ENCODE measurements at regions not wholly inside any gene's neighbourhood (a gene's known extent, or its start where the extent isn't known, plus 50 kb on each side); places are given as distances from the start of the nearest gene placed in this dataset.

GRCh38 chr12:77387214-77387613 lies 321.8 kb upstream of the E2F7 start:
- Histone ChIP-seq H3K4me2 (ENCODE audit: control insufficient read depth, insufficient read depth) (no peak overlapping the region), H3K4me1 (ENCODE audit: control insufficient read depth, insufficient read depth, low read length) (no peaks in the 10 kb centered on the region), H4K20me1 (ENCODE audit: control insufficient read depth, insufficient read depth) (no peaks in the 10 kb centered on the region), H3K27ac (ENCODE audit: control insufficient read depth, insufficient read depth) (no peak overlapping the region), H3K9me3 (replicated peaks; ENCODE audit: control insufficient read depth, insufficient read depth, low read length) (no peaks in the 10 kb centered on the region), H3K4me3 (no peak overlapping the region), H3K9ac (ENCODE audit: control insufficient read depth, insufficient read depth, low read length) (no peak overlapping the region), H3K79me2 (ENCODE audit: control insufficient read depth, insufficient read depth, low read length) (no peaks in the 10 kb centered on the region), H3K36me3 (ENCODE audit: control insufficient read depth in 2 of 2, insufficient read depth in 2 of 2, low read length in 1 of 2) (no peaks in the 10 kb centered on the region), H2AFZ (ENCODE audit: control insufficient read depth, low read depth, low read length) (no peak overlapping the region), H3K27me3 (replicated peaks in 1 of 2; ENCODE audit: control insufficient read depth in 2 of 2, insufficient read depth in 2 of 2, low read length in 1 of 2) (no peaks in the 10 kb centered on the region)
- TF ChIP-seq ZSCAN29 (IDR thresholded peaks at IDR 0.05) (no peak), BCL11A (IDR thresholded peaks at IDR 0.05; ENCODE audit: low read depth, low read length) (no peak), RBBP5 (conservative IDR thresholded peaks at IDR 0.05) (no peak), EP300 (IDR thresholded peaks at IDR 0.05; ENCODE audit: borderline replicate concordance in 1 of 2, control insufficient read depth in 1 of 2, low read depth in 2 of 2, low read length in 2 of 2) (no peak), PBX3 (IDR thresholded peaks at IDR 0.05; ENCODE audit: insufficient replicate concordance, low read depth, low read length) (no peak), RUNX3 (IDR thresholded peaks at IDR 0.05; ENCODE audit: low read length) (no peak), NFIC (IDR thresholded peaks at IDR 0.05; ENCODE audit: low read depth, low read length) (no peak), PML (IDR thresholded peaks at IDR 0.05; ENCODE audit: low read length) (no peak), PAX8 (IDR thresholded peaks at IDR 0.05) (no peak), HDAC6 (IDR thresholded peaks at IDR 0.05; ENCODE audit: unreplicated experiment) (no peak), JUND (IDR thresholded peaks at IDR 0.05; ENCODE audit: low read depth, low read length) (no peak), HDAC2 (IDR thresholded peaks at IDR 0.05) (no peak), GABPA (IDR thresholded peaks at IDR 0.05; ENCODE audit: low read depth) (no peak), ATF2 (IDR thresholded peaks at IDR 0.05; ENCODE audit: low read length) (no peak), KAT2A (conservative IDR thresholded peaks at IDR 0.05; ENCODE audit: control insufficient read depth, low read depth, low read length) (no peak), MEF2B (IDR thresholded peaks at IDR 0.05; ENCODE audit: partially characterized antibody, poor library complexity, severe bottlenecking) (no peak), USF1 (IDR thresholded peaks at IDR 0.05; ENCODE audit: borderline replicate concordance, extremely low read length, insufficient read depth, low read depth, low read length) (no peak), ZBTB11 (CRISPR knock-in tag; IDR thresholded peaks at IDR 0.05) (no peak), RELA (IDR thresholded peaks at IDR 0.05; ENCODE audit: borderline replicate concordance, partially characterized antibody) (no peak)
- in situ Hi-C loops (cut with MboI), result no loop called here
- FAIRE-seq (no peak), ATAC-seq (no peak), DNase-seq (ENCODE audit: low read depth, low spot score) (no peak)
- ChIA-PET CTCF (no interaction called here), POLR2A (no interaction called here), SMC1A (ENCODE audit: uncharacterized antibody, unreplicated experiment) (no interaction called here), RAD21 (ENCODE audit: unreplicated experiment) (no interaction called here)
- 6% methylated on average over 3 of the region's 3 CpGs for WGBS (ENCODE audit: insufficient coverage, insufficient replicate concordance, low lambda C conversion rate, missing lambda C conversion rate)
- no TSS peak for BruUV-seq (replicated peaks)
- intact Hi-C loops (cut with micrococcal nuclease; ENCODE audit: unreplicated experiment), result no loop called here

All from GM12878 (cell line).